HG03039 (cell line): ENCODE measurements at regions not wholly inside any gene's neighbourhood (a gene's known extent, or its start where the extent isn't known, plus 50 kb on each side); places are given as distances from the start of the nearest gene placed in this dataset.
"Not testable (repeated sequence)": the region's sequence is repeated elsewhere in the genome, so short reads cannot be mapped to it uniquely, and the experiment has no call there.

ENCODE experiments used
- ATAC-seq: cut with Tn5 transposase; IDR thresholded peaks from one replicate; pipeline ENCODE4 v1.9.1; 2021; ENCODE audit warnings: mild to moderate bottlenecking, moderate library complexity; ENCODE audit not compliant: unreplicated experiment

- ATAC-seq: no peak
Measured at GRCh38 chr6:168834801-168835200, 393.8 kb downstream of the SMOC2 start.

GRCh38 chr6:168834042-168834587 is 393.1 kb downstream of the SMOC2 start:
- ATAC-seq: no peak

GRCh38 chr6:168828800-168829199 is 387.8 kb downstream of the SMOC2 start:
- no peak for ATAC-seq

- no peak for ATAC-seq
Measured at GRCh38 chr6:168828035-168828434, 387.1 kb downstream of the SMOC2 start.

GRCh38 chr6:168827586-168827871 is 386.5 kb downstream of the SMOC2 start:
- ATAC-seq: no peak

GRCh38 chr6:168826726-168827585 is 386.0 kb downstream of the SMOC2 start:
- ATAC-seq: no peak

- no peak for ATAC-seq
Measured at GRCh38 chr6:168826078-168826390, 385.1 kb downstream of the SMOC2 start.

- ATAC-seq: no peak
Measured at GRCh38 chr6:168825226-168826077, 384.5 kb downstream of the SMOC2 start.

GRCh38 chr6:168823397-168824212 is 382.6 kb downstream of the SMOC2 start:
- ATAC-seq: no peak

GRCh38 chr6:168822376-168822775 is 381.4 kb downstream of the SMOC2 start:
- no peak for ATAC-seq

GRCh38 chr6:168819546-168819945 is 378.6 kb downstream of the SMOC2 start:
- ATAC-seq: no peak

GRCh38 chr6:168817558-168818159 is 376.7 kb downstream of the SMOC2 start:
- no peak for ATAC-seq

- no peak for ATAC-seq
Measured at GRCh38 chr6:168815229-168815628, 374.2 kb downstream of the SMOC2 start.

GRCh38 chr6:168808232-168808631 is 367.2 kb downstream of the SMOC2 start:
- ATAC-seq: no peak

- ATAC-seq: no peak
Measured at GRCh38 chr6:168804331-168804730, 363.3 kb downstream of the SMOC2 start.

GRCh38 chr6:168803874-168804273 is 362.9 kb downstream of the SMOC2 start:
- ATAC-seq: no peak

GRCh38 chr6:168799067-168799466 is 358.1 kb downstream of the SMOC2 start:
- ATAC-seq: no peak

GRCh38 chr6:168796106-168796505 is 355.1 kb downstream of the SMOC2 start:
- no peak for ATAC-seq

GRCh38 chr6:168795611-168796010 is 354.6 kb downstream of the SMOC2 start:
- ATAC-seq: not testable (repeated sequence)

- ATAC-seq: no peak
Measured at GRCh38 chr6:168794491-168794890, 353.5 kb downstream of the SMOC2 start.

GRCh38 chr6:168793649-168794048 is 352.7 kb downstream of the SMOC2 start:
- ATAC-seq: no peak
